Large intestine (tissue), 3 donors: ENCODE measurements at regions not wholly inside any gene's neighbourhood (a gene's known extent, or its start where the extent isn't known, plus 50 kb on each side); places are given as distances from the start of the nearest gene placed in this dataset.
"Not testable (repeated sequence)": the region's sequence is repeated elsewhere in the genome, so short reads cannot be mapped to it uniquely, and the experiment has no call there.

Source experiments
- DNase-seq, 2 donors: peaks; one replicate each; pipeline versions ENCODE4 v3.0.0 to v3.0.0-alpha.2; 2013
- H3K27ac ChIP-seq: one replicate; pipeline ENCODE4 v1.5.1; 2013; ENCODE audit warnings: low read length
- H3K27me3 ChIP-seq: 2 replicates; pipeline ENCODE4 v1.6.1; 2013; ENCODE audit warnings: low read length; ENCODE audit not compliant: control insufficient read depth, insufficient read depth
- H3K36me3 ChIP-seq: 2 replicates; pipeline ENCODE4 v1.6.1; 2013; ENCODE audit warnings: low read length; ENCODE audit not compliant: control insufficient read depth, insufficient read depth
- H3K4me1 ChIP-seq: one replicate; pipeline ENCODE4 v1.6.1; 2013; ENCODE audit warnings: low read length; ENCODE audit not compliant: control insufficient read depth, insufficient read depth
- H3K4me3 ChIP-seq: one replicate; pipeline ENCODE4 v1.5.1; 2013; ENCODE audit warnings: low read length
- H3K9me3 ChIP-seq: one replicate; pipeline ENCODE4 v1.6.1; 2013; ENCODE audit warnings: mild to moderate bottlenecking, low read depth, low read length, moderate library complexity; ENCODE audit not compliant: control insufficient read depth
- WGBS: methylation state at CpG from one replicate; pipeline ENCODE4 v1.1.5; 2013; ENCODE audit warnings: low lambda C conversion rate; ENCODE audit not compliant: insufficient coverage; 5-methylcytosine and 5-hydroxymethylcytosine counted together

DNA sequence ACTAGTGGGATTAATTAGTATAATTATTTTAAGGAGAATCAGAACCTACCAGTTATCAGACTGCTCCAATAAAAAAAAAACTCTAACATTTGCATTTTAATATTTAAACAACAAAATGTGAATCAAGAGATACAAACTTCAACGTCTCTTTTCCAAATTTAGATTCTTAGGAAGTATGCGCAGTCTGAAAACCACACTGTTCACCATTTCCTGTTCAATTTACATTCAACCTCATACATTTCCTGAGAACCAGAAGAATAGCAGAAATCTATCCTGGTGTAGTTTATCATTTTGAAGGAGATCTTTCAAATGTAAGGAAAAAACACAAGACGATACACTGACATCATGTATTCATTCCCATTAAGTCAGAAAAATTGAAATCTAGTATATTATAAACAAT lies 869.2 kb downstream of the EFNA5 start:
- no peaks in the 10 kb centered on the region for H3K9me3 ChIP-seq
- no peaks in the 10 kb centered on the region for H3K27me3 ChIP-seq
- whole genome bisulfite sequencing: 90% methylated on average over 2 of the region's 3 CpGs
- DNase-seq: no peak
- H3K4me1 ChIP-seq: no peaks in the 10 kb centered on the region
- H3K36me3 ChIP-seq: no peaks in the 10 kb centered on the region
- H3K4me3 ChIP-seq: no peak overlapping the region
- no peak overlapping the region for H3K27ac ChIP-seq

DNA sequence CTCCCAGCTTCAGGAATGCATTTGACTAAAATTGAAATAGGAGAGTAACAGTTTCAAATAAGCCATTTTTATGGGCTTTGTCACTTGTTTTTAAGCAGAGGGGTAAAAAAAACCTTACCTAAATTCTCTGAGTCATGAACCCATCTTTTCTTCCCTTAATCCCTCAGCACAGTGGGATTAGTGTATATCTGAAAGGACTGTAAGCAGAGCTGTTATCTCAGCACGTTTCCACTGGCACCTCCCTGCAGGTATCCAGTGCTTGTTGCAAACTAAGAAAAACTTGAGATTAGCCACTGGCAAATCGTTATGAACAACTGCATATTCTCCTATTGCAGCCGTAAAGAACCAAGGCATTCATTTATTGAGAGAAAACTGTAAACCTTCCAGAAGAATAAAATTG lies 872.7 kb downstream of the EFNA5 start:
- Histone ChIP-seq H3K36me3 (no peaks in the 10 kb centered on the region), H3K4me1 (no peaks in the 10 kb centered on the region), H3K4me3 (no peak overlapping the region), H3K27ac (no peak overlapping the region), H3K27me3 (no peaks in the 10 kb centered on the region), H3K9me3 (no peaks in the 10 kb centered on the region)
- DNase-seq: no peak
- WGBS: 74% methylated on average over 2 of the region's 3 CpGs

DNA sequence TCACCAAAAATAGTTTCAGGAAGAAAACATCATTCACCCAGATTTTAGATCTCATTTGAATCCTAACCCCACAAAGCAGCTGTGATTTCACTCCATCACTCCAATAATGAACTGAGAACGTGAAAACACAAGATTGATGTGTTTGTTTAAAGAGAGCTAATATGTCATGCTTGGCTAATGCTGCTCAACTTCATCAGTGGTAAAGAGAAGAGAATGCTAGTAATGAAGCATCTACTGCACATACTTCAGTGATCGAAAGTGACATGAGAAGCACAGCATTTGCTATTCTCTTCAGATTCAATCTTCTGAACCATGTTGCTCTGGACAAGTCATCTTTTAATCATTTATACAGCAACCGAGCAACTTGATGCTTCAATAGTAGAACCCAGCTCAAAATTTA lies 874.7 kb downstream of the EFNA5 start:
- no CpG with 5 or more reads among the region's 3 CpGs for WGBS
- no peak for DNase-seq
- H3K27ac ChIP-seq: no peak overlapping the region
- no peaks in the 10 kb centered on the region for H3K27me3 ChIP-seq
- no peak overlapping the region for H3K4me3 ChIP-seq
- no peaks in the 10 kb centered on the region for H3K36me3 ChIP-seq
- no peaks in the 10 kb centered on the region for H3K9me3 ChIP-seq
- no peaks in the 10 kb centered on the region for H3K4me1 ChIP-seq

DNA sequence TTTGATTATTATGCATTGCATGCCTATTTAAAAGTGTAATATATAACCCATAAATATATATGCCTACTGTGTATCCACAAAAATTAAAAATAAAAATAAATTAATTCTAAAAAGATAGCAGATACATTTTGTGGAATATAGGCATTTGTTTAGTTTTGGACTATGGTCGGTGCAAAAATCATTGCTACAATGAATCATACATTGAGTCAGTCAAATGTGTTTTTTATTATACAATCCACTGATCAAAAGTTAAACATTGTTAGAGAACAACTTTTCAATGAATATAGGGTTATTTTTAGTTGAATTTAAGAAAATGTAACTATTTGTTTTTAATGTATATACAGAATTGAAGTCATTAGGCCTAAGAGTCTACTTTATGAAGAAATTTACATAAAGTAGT lies 885.9 kb downstream of the EFNA5 start:
- H3K4me1 ChIP-seq: no peaks in the 10 kb centered on the region
- no peaks in the 10 kb centered on the region for H3K27me3 ChIP-seq
- DNase-seq: no peak
- no peaks in the 10 kb centered on the region for H3K36me3 ChIP-seq
- no peak overlapping the region for H3K27ac ChIP-seq
- no peak overlapping the region for H3K4me3 ChIP-seq
- WGBS: 100% methylated on average over 1 of the region's 1 CpG
- no peaks in the 10 kb centered on the region for H3K9me3 ChIP-seq

DNA sequence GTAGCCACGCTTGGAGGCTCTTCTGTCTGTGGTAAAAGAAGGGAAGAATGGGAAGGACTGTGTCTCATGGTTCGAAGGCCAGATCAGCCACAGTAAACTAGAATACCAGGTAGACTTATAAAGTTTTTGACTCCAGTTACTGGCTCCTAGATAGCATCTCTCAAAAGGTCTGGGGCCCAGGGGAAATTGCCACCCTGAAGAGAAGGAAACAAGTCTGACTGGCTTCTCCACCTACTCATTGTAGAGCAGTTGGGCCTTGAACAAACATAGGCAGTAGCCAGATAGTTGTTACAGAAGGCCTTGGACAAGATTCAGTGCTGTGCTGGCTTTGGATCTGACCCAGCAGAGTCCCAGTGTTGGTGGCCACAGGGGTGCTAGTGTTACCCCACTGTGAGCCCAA lies 890.4 kb downstream of the EFNA5 start:
- no peak for DNase-seq
- H3K36me3 ChIP-seq: no peaks in the 10 kb centered on the region
- H3K27me3 ChIP-seq: no peaks in the 10 kb centered on the region
- peaks cover 2% of the 10 kb centered on the region for H3K9me3 ChIP-seq
- H3K4me3 ChIP-seq: no peak overlapping the region
- no peaks in the 10 kb centered on the region for H3K4me1 ChIP-seq
- WGBS: no CpG with 5 or more reads among the region's 2 CpGs
- H3K27ac ChIP-seq: no peak overlapping the region

DNA sequence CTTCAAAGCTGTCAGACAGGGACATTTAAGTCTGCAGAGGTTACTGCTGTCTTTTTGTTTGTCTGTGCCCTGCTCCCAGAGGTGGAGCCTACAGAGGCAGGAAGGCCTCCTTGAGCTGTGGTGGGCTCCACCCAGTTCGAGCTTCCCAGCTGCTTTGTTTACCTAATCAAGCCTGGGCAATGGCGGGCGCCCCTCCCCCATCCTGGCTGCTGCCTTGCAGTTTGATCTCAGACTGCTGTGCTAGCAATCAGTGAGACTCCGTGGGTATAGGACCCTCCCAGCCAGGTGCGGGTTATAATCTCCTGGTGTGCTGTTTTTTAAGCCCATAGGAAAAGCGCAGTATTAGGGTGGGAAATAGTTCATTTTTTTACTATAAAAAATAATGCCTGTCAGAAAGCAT lies 894.2 kb downstream of the EFNA5 start:
- not testable (repeated sequence) for H3K27me3 ChIP-seq, H3K4me1 ChIP-seq, H3K4me3 ChIP-seq, DNase-seq, H3K27ac ChIP-seq, H3K9me3 ChIP-seq, H3K36me3 ChIP-seq
- 100% methylated on average over 1 of the region's 6 CpGs for WGBS

DNA sequence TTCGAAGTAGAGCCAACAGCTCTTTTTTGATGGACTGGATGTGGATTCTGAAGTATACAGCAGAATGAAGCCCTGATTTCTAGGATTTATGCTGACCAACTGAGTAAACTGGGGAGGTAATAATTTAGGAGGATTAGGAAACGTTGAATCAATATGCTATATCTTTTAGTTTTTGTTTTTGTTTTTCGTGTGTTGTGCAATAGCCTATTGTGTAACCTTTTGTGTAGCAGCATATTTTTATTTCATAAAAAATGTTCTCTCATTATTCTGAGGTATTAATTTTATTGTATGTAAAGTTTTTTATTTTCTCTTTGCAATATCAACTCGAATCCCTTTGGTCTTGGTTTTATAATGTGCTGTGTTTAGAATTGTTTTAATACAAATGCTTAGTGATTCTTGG lies 902.3 kb downstream of the EFNA5 start:
- H3K9me3 ChIP-seq: no peaks in the 10 kb centered on the region
- DNase-seq: no peak
- WGBS: 80% methylated on average over 2 of the region's 4 CpGs
- H3K4me1 ChIP-seq: no peaks in the 10 kb centered on the region
- no peak overlapping the region for H3K27ac ChIP-seq
- no peaks in the 10 kb centered on the region for H3K27me3 ChIP-seq
- no peak overlapping the region for H3K4me3 ChIP-seq
- H3K36me3 ChIP-seq: no peaks in the 10 kb centered on the region

DNA sequence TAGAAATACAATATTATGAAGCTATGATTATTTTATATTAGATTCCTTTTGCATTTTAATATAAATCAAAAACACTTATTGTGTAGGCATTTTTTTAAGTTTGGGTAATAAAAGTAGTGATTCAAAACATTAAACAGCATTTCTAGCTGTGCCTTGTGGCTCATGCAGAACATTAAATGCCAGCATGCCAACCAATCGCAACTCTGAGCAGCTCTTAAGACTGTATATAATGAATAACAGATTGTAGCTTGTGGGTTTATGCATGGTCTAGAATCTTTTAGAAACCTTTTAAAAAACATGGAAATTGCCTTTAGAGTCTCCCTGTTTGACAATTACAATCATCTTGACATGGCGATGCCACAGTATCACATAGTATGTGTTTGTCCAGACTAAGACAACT lies 903.8 kb downstream of the EFNA5 start:
- no peaks in the 10 kb centered on the region for H3K9me3 ChIP-seq
- no peak overlapping the region for H3K4me3 ChIP-seq
- no CpG with 5 or more reads among the region's 2 CpGs for WGBS
- no peak for DNase-seq
- no peaks in the 10 kb centered on the region for H3K27me3 ChIP-seq
- H3K36me3 ChIP-seq: no peaks in the 10 kb centered on the region
- no peaks in the 10 kb centered on the region for H3K4me1 ChIP-seq
- H3K27ac ChIP-seq: no peak overlapping the region

DNA sequence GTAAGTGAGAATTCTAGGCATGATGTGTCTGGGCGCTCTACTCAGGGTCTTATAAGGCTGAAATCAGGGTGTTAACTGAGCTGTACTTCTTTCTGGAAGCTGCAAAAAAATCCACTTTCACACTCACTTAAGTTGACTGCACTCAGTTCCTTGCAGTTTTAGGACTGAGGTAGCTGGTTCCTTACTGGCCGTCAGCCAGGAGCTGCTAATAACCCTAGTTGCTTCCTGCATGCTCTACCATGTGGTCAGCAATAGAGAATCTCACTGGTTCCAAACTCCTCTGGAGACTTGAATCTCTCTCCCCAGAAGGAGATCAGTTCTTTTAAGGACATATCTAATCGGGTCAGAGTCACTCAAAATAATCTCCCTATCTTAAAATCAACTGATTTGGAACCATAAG lies 911.2 kb downstream of the EFNA5 start:
- no peaks in the 10 kb centered on the region for H3K4me1 ChIP-seq
- H3K36me3 ChIP-seq: no peaks in the 10 kb centered on the region
- H3K9me3 ChIP-seq: no peaks in the 10 kb centered on the region
- H3K27ac ChIP-seq: no peak overlapping the region
- H3K4me3 ChIP-seq: no peak overlapping the region
- WGBS: no CpG with 5 or more reads among the region's 3 CpGs
- H3K27me3 ChIP-seq: no peaks in the 10 kb centered on the region
- DNase-seq: no peak

DNA sequence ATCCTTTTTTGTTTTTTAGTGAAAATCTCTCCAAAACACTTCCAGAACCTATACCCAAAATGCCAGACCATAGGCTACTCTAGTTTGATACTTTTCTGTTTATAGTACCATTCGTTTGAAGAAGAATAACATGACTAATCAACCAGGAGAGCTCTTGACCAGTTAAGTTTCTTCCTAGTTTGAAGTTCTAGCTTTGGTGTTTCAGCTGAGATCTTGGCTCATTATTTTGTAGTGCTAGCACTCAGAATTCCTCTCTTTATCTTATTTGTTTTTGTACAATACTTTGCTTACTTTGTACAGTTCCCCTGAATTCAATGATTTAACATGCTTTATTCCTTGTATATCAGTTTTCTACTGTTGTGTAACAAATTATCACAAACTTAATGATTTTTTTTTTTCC lies 911.6 kb downstream of the EFNA5 start:
- no peak for DNase-seq
- Histone ChIP-seq H3K27ac (no peak overlapping the region), H3K36me3 (no peaks in the 10 kb centered on the region), H3K4me1 (no peaks in the 10 kb centered on the region), H3K9me3 (no peaks in the 10 kb centered on the region), H3K4me3 (no peak overlapping the region), H3K27me3 (no peaks in the 10 kb centered on the region)
- no CpG with 5 or more reads among the region's 1 CpG for WGBS

DNA sequence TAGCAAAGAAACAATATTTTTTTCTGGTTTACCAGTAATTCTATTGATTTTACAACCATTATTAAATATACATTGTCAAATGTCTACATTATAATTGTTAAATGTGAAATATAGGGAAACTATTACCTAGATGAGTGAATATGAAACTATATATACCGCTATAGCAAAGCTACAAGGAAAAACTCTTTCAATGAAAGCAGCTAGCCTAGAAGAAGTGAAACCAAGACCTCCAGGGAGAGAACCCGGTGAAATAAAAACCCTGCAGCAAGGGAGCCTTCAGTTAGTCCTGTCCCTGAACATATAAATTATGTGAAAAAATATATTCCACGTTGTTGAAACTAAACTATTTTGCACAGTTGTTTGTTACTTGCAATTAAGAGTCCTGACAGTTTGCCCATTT lies 913.1 kb downstream of the EFNA5 start:
- Histone ChIP-seq H3K4me1 (no peaks in the 10 kb centered on the region), H3K4me3 (no peak overlapping the region), H3K36me3 (no peaks in the 10 kb centered on the region), H3K27ac (no peak overlapping the region), H3K27me3 (no peaks in the 10 kb centered on the region), H3K9me3 (no peaks in the 10 kb centered on the region)
- DNase-seq: no peak
- 85% methylated on average over 2 of the region's 3 CpGs for WGBS
